Activated naive CD4-positive, alpha-beta T cell treated with anti-CD3 and anti-CD28 coated beads, Interleukin-2, amount 50 U/mL, for 72 hours (primary cell): ENCODE measurements at regions not wholly inside any gene's neighbourhood (a gene's known extent, or its start where the extent isn't known, plus 50 kb on each side); places are given as distances from the start of the nearest gene placed in this dataset.

Experiments
- ATAC-seq, 2 donors: fragments of 150-1000 bp; cut with Tn5 transposase; 2 replicates each; pipeline ENCODE4 v1.10.0; 2021; ENCODE audit warnings: mild to moderate bottlenecking in 2 of 2, moderate library complexity in 2 of 2
- DNase-seq, 2 donors: peaks; one replicate each; pipeline ENCODE4 v3.0.0; 2021 to 2022; ENCODE audit warnings: low spot score in 2 of 2
- H3K27ac Mint-ChIP-seq, 2 donors: one replicate each; pipeline ENCODE4 v1.8.0; 2022; ENCODE audit warnings: mild to moderate bottlenecking in 2 of 2, mixed read lengths in 2 of 2
- H3K36me3 Mint-ChIP-seq, 2 donors: one replicate each; pipeline ENCODE4 v1.8.0; 2022; ENCODE audit warnings: mixed read lengths in 2 of 2
- H3K9me3 Mint-ChIP-seq, 2 donors: one replicate each; pipeline ENCODE4 v1.8.0; 2022; ENCODE audit warnings: mixed read lengths in 2 of 2

- no peak for DNase-seq
- ATAC-seq: no peak
- H3K27ac Mint-ChIP-seq: no peak overlapping the region
- peaks cover 0 to 9% of the 10 kb centered on the region in 2 donors for H3K36me3 Mint-ChIP-seq
- peaks cover 19% of the 10 kb centered on the region in 2 donors for H3K9me3 Mint-ChIP-seq
Observed at GRCh38 chr7:68544851-68545250, 1053.4 kb upstream of the AUTS2 start.

- ATAC-seq (no peak), DNase-seq (no peak)
- Mint-ChIP-seq H3K27ac (no peak overlapping the region), H3K9me3 (peaks cover 9 to 16% of the 10 kb centered on the region in 2 donors), H3K36me3 (peaks cover 0 to 4% of the 10 kb centered on the region in 2 donors)
Observed at GRCh38 chr7:68547181-68547580, 1051.1 kb upstream of the AUTS2 start.

GRCh38 chr7:68547799-68548198 is 1050.5 kb upstream of the AUTS2 start:
- Mint-ChIP-seq H3K9me3 (peaks cover 8 to 20% of the 10 kb centered on the region in 2 donors), H3K36me3 (peaks cover 0 to 4% of the 10 kb centered on the region in 2 donors), H3K27ac (no peak overlapping the region)
- ATAC-seq: no peak
- DNase-seq: no peak

GRCh38 chr7:68550027-68550426 is 1048.2 kb upstream of the AUTS2 start:
- peaks cover 0 to 4% of the 10 kb centered on the region in 2 donors for H3K36me3 Mint-ChIP-seq
- peaks cover 8 to 23% of the 10 kb centered on the region in 2 donors for H3K9me3 Mint-ChIP-seq
- no peak overlapping the region for H3K27ac Mint-ChIP-seq
- no peak for DNase-seq
- ATAC-seq: no peak

GRCh38 chr7:68550635-68551034 is 1047.6 kb upstream of the AUTS2 start:
- DNase-seq (no peak), ATAC-seq (no peak)
- peaks cover 8 to 23% of the 10 kb centered on the region in 2 donors for H3K9me3 Mint-ChIP-seq
- peaks cover 0 to 4% of the 10 kb centered on the region in 2 donors for H3K36me3 Mint-ChIP-seq
- no peak overlapping the region for H3K27ac Mint-ChIP-seq

GRCh38 chr7:68556537-68556936 is 1041.7 kb upstream of the AUTS2 start:
- Mint-ChIP-seq H3K9me3 (peaks cover 11 to 16% of the 10 kb centered on the region in 2 donors), H3K36me3 (no peaks in the 10 kb centered on the region), H3K27ac (no peak overlapping the region)
- ATAC-seq (no peak), DNase-seq (no peak)

GRCh38 chr7:68559518-68559917 is 1038.8 kb upstream of the AUTS2 start:
- Mint-ChIP-seq H3K9me3 (peaks cover 16% of the 10 kb centered on the region in 2 donors), H3K36me3 (no peaks in the 10 kb centered on the region), H3K27ac (no peak overlapping the region)
- DNase-seq: no peak
- ATAC-seq: no peak

- H3K27ac Mint-ChIP-seq: no peak overlapping the region
- peaks cover 16 to 20% of the 10 kb centered on the region in 2 donors for H3K9me3 Mint-ChIP-seq
- H3K36me3 Mint-ChIP-seq: peaks cover 0 to 4% of the 10 kb centered on the region in 2 donors
- no peak for ATAC-seq
- no peak for DNase-seq
Observed at GRCh38 chr7:68562323-68562899, 1035.9 kb upstream of the AUTS2 start.

GRCh38 chr7:68564306-68565135 is 1033.8 kb upstream of the AUTS2 start:
- peaks cover 0 to 15% of the 10 kb centered on the region in 2 donors for H3K36me3 Mint-ChIP-seq
- no peak overlapping the region for H3K27ac Mint-ChIP-seq
- peaks cover 13 to 27% of the 10 kb centered on the region in 2 donors for H3K9me3 Mint-ChIP-seq
- DNase-seq (no peak), ATAC-seq (no peak)

GRCh38 chr7:68571286-68571685 is 1027.0 kb upstream of the AUTS2 start:
- DNase-seq (no peak), ATAC-seq (no peak)
- Mint-ChIP-seq H3K9me3 (peaks cover 4 to 16% of the 10 kb centered on the region in 2 donors), H3K36me3 (peaks cover 0 to 15% of the 10 kb centered on the region in 2 donors), H3K27ac (no peak overlapping the region)

- H3K9me3 Mint-ChIP-seq: peaks cover 8 to 16% of the 10 kb centered on the region in 2 donors
Observed at GRCh38 chr7:68573271-68574005, 1024.8 kb upstream of the AUTS2 start.

GRCh38 chr7:68576366-68576765 is 1021.9 kb upstream of the AUTS2 start:
- ATAC-seq (no peak), DNase-seq (no peak)
- Mint-ChIP-seq H3K27ac (no peak overlapping the region), H3K36me3 (peaks cover 0 to 12% of the 10 kb centered on the region in 2 donors), H3K9me3 (peaks cover 18 to 25% of the 10 kb centered on the region in 2 donors)

More at GRCh38 chr7:68573271-68574005, 1024.8 kb upstream of the AUTS2 start:
- H3K36me3 Mint-ChIP-seq: peaks cover 0 to 14% of the 10 kb centered on the region in 2 donors
- ATAC-seq: no peak
- no peak overlapping the region for H3K27ac Mint-ChIP-seq
- no peak for DNase-seq

- H3K9me3 Mint-ChIP-seq: peaks cover 31 to 41% of the 10 kb centered on the region in 2 donors
- no peak for DNase-seq
- peaks cover 0 to 17% of the 10 kb centered on the region in 2 donors for H3K36me3 Mint-ChIP-seq
- no peak for ATAC-seq
- no peak overlapping the region for H3K27ac Mint-ChIP-seq
Observed at GRCh38 chr7:68581417-68581816, 1016.9 kb upstream of the AUTS2 start.

GRCh38 chr7:68587599-68587998 is 1010.7 kb upstream of the AUTS2 start:
- DNase-seq: no peak
- H3K36me3 Mint-ChIP-seq: peaks cover 0 to 5% of the 10 kb centered on the region in 2 donors
- peaks cover 17 to 28% of the 10 kb centered on the region in 2 donors for H3K9me3 Mint-ChIP-seq
- no peak for ATAC-seq
- no peak overlapping the region for H3K27ac Mint-ChIP-seq

GRCh38 chr7:68601826-68602225 is 996.4 kb upstream of the AUTS2 start:
- Mint-ChIP-seq H3K27ac (no peak overlapping the region), H3K9me3 (peaks cover 16 to 22% of the 10 kb centered on the region in 2 donors), H3K36me3 (no peaks in the 10 kb centered on the region)
- no peak for ATAC-seq
- DNase-seq: no peak

GRCh38 chr7:68604541-68604940 is 993.7 kb upstream of the AUTS2 start:
- ATAC-seq (no peak), DNase-seq (no peak)
- H3K36me3 Mint-ChIP-seq: peaks cover 0 to 10% of the 10 kb centered on the region in 2 donors
- H3K9me3 Mint-ChIP-seq: peaks cover 25 to 30% of the 10 kb centered on the region in 2 donors
- H3K27ac Mint-ChIP-seq: no peak overlapping the region

GRCh38 chr7:68610701-68611100 is 987.6 kb upstream of the AUTS2 start:
- H3K36me3 Mint-ChIP-seq: peaks cover 20 to 35% of the 10 kb centered on the region in 2 donors
- H3K27ac Mint-ChIP-seq: no peak overlapping the region
- no peak for DNase-seq
- peaks cover 41 to 42% of the 10 kb centered on the region in 2 donors for H3K9me3 Mint-ChIP-seq
- ATAC-seq: no peak
